ENCODE measurements at regions not wholly inside any gene's neighbourhood (a gene's known extent, or its start where the extent isn't known, plus 50 kb on each side); places are given as distances from the start of the nearest gene placed in this dataset.

DNA sequence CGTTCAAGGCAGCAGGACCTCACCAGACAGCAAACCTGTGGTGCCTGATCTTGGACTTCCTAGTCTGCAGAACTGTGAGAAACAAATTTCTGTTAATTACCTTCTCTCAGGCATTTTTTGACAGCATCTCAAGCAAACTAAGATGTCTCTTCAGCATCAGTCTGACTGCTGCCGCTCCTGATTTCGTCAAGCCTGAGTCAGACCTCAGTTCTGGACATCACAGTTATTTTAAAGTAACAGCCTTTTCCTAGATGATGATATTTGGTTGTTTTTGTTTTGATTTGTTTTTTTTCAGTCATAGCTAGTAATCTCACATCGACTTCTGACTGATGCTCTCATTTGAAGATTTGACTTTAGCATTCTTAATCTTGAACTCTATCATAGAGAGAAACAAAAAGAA, 71.9 kb downstream of the BLID start:
- DNase-seq (ENCODE audit: extremely low read depth, low read depth) = no peak
- TF ChIP-seq, protein P1, sequence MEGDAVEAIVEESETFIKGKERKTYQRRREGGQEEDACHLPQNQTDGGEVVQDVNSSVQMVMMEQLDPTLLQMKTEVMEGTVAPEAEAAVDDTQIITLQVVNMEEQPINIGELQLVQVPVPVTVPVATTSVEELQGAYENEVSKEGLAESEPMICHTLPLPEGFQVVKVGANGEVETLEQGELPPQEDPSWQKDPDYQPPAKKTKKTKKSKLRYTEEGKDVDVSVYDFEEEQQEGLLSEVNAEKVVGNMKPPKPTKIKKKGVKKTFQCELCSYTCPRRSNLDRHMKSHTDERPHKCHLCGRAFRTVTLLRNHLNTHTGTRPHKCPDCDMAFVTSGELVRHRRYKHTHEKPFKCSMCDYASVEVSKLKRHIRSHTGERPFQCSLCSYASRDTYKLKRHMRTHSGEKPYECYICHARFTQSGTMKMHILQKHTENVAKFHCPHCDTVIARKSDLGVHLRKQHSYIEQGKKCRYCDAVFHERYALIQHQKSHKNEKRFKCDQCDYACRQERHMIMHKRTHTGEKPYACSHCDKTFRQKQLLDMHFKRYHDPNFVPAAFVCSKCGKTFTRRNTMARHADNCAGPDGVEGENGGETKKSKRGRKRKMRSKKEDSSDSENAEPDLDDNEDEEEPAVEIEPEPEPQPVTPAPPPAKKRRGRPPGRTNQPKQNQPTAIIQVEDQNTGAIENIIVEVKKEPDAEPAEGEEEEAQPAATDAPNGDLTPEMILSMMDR (IDR thresholded peaks at IDR 0.05; ENCODE audit: low read depth, low read length, missing control alignments) = no peak
- no peak overlapping the region for H3K4me3 ChIP-seq (replicated peaks; ENCODE audit: low read depth, low read length)

DNA sequence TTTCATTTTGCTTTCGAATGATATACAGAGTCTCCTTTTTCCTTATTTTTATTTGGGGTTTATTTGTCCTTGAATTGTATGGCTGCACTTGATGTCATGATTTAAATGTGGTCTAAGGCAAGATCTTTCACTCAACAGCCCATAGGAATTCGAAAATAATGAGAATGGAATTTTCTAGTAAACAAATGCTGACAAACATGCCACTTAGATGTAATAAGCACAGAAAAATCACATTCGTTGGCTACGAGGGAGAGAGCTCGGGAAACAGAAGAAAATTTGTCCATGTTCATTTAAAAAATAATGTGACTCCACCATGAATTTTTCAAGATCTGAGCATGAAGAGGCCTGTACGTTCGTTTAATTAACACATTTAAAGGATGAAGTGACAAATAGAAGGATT, 73.0 kb downstream of the BLID start:
- TF ChIP-seq, protein P1 (IDR thresholded peaks at IDR 0.05; ENCODE audit: low read depth, low read length, missing control alignments) = no peak
- no peak for DNase-seq (ENCODE audit: extremely low read depth, low read depth)
- H3K4me3 ChIP-seq (replicated peaks; ENCODE audit: low read depth, low read length) = no peak overlapping the region

DNA sequence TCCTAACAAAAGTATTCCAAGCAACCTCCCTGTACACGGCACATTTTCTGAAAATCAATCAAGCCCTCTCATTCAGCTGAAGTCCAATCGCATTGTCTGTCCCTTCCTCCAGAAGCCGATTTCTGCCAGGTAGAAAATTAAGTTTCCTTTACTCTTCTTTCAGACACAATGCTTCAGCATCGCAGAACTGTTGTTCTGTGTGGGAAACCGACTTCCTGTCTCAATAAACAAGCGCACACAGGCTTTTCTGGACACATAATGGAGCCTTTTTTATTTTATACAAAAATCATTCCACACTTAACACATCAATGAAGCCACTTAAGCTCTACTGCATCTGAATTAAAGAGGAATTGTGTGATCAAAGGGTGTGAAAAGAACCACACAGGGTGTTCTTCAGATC, 75.6 kb downstream of the BLID start:
- H3K4me3 ChIP-seq (replicated peaks; ENCODE audit: low read depth, low read length) = no peak overlapping the region
- no peak for DNase-seq (ENCODE audit: extremely low read depth, low read depth)
- TF ChIP-seq, protein P1 (IDR thresholded peaks at IDR 0.05; ENCODE audit: low read depth, low read length, missing control alignments) = no peak

DNA sequence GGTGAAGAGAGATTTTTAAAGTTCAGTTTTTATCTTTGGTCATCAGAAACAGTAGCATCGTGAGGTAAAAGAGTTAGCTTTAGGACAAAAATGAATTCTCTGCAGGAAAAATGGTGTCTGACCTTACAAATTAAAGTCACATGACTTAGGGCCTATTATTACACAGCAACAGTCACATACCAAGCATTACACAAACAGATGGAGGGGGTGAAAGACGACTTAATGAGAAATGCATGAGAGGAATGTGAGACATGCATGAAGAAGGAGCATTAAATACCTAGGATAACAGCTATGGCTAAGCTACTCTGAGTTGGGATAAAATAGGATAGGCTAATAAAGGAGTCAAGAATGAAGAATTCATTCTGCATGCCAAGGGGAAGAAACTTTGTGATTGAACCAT, 77.5 kb downstream of the BLID start:
- no peak overlapping the region for H3K4me3 ChIP-seq (replicated peaks; ENCODE audit: low read depth, low read length)
- TF ChIP-seq, protein P1 (IDR thresholded peaks at IDR 0.05; ENCODE audit: low read depth, low read length, missing control alignments) = no peak
- DNase-seq (ENCODE audit: extremely low read depth, low read depth) = peak; percentile 72

DNA sequence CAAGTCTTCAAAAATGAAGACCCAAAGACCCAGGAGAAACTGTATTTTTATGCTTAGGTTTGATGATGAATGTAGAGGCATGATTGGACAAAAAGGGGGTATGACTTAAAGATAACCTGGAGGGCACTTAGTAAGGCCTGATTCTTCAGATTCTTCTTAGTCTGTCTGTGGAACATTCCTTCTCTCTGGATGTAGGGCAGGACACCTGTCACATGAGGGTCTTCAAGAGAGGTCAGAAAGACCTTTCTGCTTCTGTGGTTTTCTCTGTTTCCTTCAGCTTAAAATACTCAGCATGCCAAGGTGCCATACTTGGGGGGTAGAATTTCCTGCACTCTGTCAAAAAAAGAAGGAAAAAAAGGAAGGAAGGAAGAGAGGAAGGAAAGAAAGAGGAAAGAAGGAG, 78.1 kb downstream of the BLID start:
- DNase-seq (ENCODE audit: extremely low read depth, low read depth) = no peak
- no peak overlapping the region for H3K4me3 ChIP-seq (replicated peaks; ENCODE audit: low read depth, low read length)
- TF ChIP-seq, protein P1 (IDR thresholded peaks at IDR 0.05; ENCODE audit: low read depth, low read length, missing control alignments) = no peak

DNA sequence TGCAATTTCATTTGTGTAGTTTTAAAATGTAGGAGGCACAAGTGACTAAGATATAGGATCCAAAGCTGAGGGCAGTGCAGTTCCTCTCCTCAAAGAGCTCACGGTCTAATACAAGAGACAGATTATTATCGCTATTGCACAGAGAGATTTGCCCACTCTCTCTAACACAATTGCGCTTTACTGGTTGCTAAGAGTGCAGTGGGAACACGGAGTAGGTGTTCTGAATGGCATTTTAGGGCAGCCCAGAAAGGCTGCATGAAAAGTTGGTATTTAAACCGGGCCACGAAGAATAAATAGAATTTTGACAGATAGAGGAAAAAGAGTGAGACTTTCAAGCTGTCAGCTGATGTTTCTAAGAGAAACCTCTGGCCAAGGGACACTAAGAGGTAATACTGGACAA, 79.5 kb downstream of the BLID start:
- TF ChIP-seq, protein P1 (IDR thresholded peaks at IDR 0.05; ENCODE audit: low read depth, low read length, missing control alignments) = no peak
- DNase-seq (ENCODE audit: extremely low read depth, low read depth) = no peak

DNA sequence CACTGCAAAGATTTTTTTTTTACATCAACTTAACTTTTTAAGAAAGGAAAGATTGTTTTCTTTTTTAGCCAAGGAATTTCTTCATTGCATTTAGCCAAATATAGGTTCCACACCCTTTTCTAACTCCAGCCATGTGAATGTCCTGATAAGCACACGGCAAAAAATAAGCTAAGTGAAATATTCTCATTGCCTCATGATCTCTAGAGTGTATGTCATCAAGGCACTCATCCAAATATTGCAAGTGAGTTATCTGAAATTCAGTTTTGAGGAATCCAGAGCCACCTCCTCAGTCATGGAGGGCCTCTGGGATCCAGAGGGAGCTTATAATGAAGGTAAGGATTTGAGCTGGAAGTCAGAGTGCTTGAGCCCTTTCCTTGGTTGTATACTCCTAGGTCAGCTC, 80.0 kb downstream of the BLID start:
- no peak for DNase-seq (ENCODE audit: extremely low read depth, low read depth)
- no peak overlapping the region for H3K4me3 ChIP-seq (replicated peaks; ENCODE audit: low read depth, low read length)
- TF ChIP-seq, protein P1 (IDR thresholded peaks at IDR 0.05; ENCODE audit: low read depth, low read length, missing control alignments) = no peak

More for the DNA sequence above, 79.5 kb downstream of the BLID start:
- H3K4me3 ChIP-seq (replicated peaks; ENCODE audit: low read depth, low read length) = no peak overlapping the region

All from HFF-Myc (cell line).